Cardiac fibroblast (primary cell): ENCODE measurements at regions not wholly inside any gene's neighbourhood (a gene's known extent, or its start where the extent isn't known, plus 50 kb on each side); places are given as distances from the start of the nearest gene placed in this dataset.
"Not testable (repeated sequence)": the region's sequence is repeated elsewhere in the genome, so short reads cannot be mapped to it uniquely, and the experiment has no call there.

ENCODE experiments used
- DNase-seq, 2 donors: peaks; one replicate each; pipeline versions ENCODE4 v3.0.0 to v3.0.0-alpha.2; 2010; ENCODE audit warnings: low read depth in 2 of 2
- H3K4me3 ChIP-seq, 2 donors: replicated peaks in 1 of 2; 1 replicate in 1 of 2; 2 replicates in 1 of 2; pipeline ENCODE4 v1.5.1; 2011; ENCODE audit warnings: low read depth in 2 of 2, low read length in 2 of 2, mild to moderate bottlenecking in 2 of 2, moderate library complexity in 1 of 2
- CTCF ChIP-seq: IDR thresholded peaks from one replicate; pipeline ENCODE4 v1.5.1; 2011; ENCODE audit warnings: low read depth, mild to moderate bottlenecking, low read length, inconsistent platforms

- H3K4me3 ChIP-seq, result no peak overlapping the region
- DNase-seq, result no peak
- TF ChIP-seq CTCF, result no peak
Observed at GRCh38 chr13:100794575-100794974, 120.0 kb upstream of the TMTC4 start.

- TF ChIP-seq CTCF, result no peak
- DNase-seq, result no peak
- H3K4me3 ChIP-seq, result no peak overlapping the region
Observed at GRCh38 chr13:100790405-100790804, 115.8 kb upstream of the TMTC4 start.

- H3K4me3 ChIP-seq, result no peak overlapping the region
- DNase-seq, result peak in 1 of 2 donors; percentile 2
- TF ChIP-seq CTCF, result no peak
Observed at GRCh38 chr13:100789968-100790367, 115.4 kb upstream of the TMTC4 start.

GRCh38 chr13:100789481-100789880 lies 114.9 kb upstream of the TMTC4 start:
- DNase-seq, result peak; percentile 1 to 34
- no peak for TF ChIP-seq CTCF
- no peak overlapping the region for H3K4me3 ChIP-seq

GRCh38 chr13:100789025-100789424 lies 114.4 kb upstream of the TMTC4 start:
- TF ChIP-seq CTCF, result no peak
- DNase-seq, result no peak
- no peak overlapping the region for H3K4me3 ChIP-seq

- TF ChIP-seq CTCF, result no peak
- no peak for DNase-seq
- no peak overlapping the region for H3K4me3 ChIP-seq
Observed at GRCh38 chr13:100788540-100788939, 113.9 kb upstream of the TMTC4 start.

- DNase-seq, result no peak
- H3K4me3 ChIP-seq, result no peak overlapping the region
- no peak for TF ChIP-seq CTCF
Observed at GRCh38 chr13:100787899-100788298, 113.3 kb upstream of the TMTC4 start.

- H3K4me3 ChIP-seq, DNase-seq: not testable (repeated sequence)
Observed at GRCh38 chr13:100776686-100777085, 102.1 kb upstream of the TMTC4 start.
